ENCODE measurements at regions not wholly inside any gene's neighbourhood (a gene's known extent, or its start where the extent isn't known, plus 50 kb on each side); places are given as distances from the start of the nearest gene placed in this dataset.
"Not testable (repeated sequence)": the region's sequence is repeated elsewhere in the genome, so short reads cannot be mapped to it uniquely, and the experiment has no call there.

DNA sequence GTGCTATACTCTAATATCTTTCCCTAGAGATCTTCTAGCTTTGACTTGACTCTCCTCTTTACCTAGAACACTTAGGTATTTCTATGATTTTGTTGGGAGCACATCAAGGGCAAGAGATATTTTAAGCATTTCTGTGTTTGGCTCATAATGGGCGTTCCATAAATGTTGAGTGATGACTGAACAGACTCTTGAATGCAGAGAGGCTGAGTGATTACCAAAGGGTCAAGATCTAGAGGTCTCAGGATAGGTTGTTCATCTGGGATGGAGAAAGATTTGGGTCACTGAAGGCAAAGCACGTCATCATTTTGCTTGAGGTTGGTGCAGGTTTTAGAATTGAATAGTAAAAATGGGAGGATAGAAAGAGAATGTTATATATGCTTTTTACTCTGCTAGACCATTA lies 705.4 kb upstream of the B3GALT2 start:
- no peak for DNase-seq (ENCODE audit: low read depth in 1 of 2, low spot score in 2 of 2)
- no peak overlapping the region for H3K27ac ChIP-seq
- no peaks in the 10 kb centered on the region for H3K9me3 ChIP-seq (replicated peaks)

DNA sequence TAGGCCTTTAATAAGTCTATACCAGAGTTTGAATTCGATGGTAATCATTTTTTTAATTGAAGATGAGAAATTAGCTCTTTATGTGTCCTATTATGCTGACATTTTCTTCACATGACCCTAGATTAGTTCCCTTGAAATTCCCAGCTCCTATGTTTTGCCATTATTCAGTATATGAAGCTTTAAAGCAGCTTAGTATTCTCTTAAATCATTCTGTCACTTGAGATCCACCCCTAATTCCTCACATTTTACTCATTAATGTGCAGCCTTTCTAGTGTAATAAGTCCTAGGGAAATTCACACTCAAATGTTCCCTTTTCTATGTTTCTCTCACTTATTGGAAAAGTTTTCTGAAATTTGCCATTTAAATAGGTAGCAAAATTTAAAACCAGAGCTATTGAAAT lies 704.5 kb upstream of the B3GALT2 start:
- no peaks in the 10 kb centered on the region for H3K27me3 ChIP-seq (replicated peaks)
- no peak overlapping the region for H3K27ac ChIP-seq
- no peaks in the 10 kb centered on the region for H3K36me3 ChIP-seq
- H3K9me3 ChIP-seq (replicated peaks) = no peaks in the 10 kb centered on the region
- no peak overlapping the region for H3K4me3 ChIP-seq
- H3K4me1 ChIP-seq (replicated peaks) = no peaks in the 10 kb centered on the region
- no peak for DNase-seq (ENCODE audit: low read depth in 1 of 2, low spot score in 2 of 2)

More for the DNA sequence above, 705.4 kb upstream of the B3GALT2 start:
- H3K4me1 ChIP-seq (replicated peaks) = no peaks in the 10 kb centered on the region
- no peaks in the 10 kb centered on the region for H3K27me3 ChIP-seq (replicated peaks)
- H3K4me3 ChIP-seq = no peak overlapping the region
- no peaks in the 10 kb centered on the region for H3K36me3 ChIP-seq

- Histone ChIP-seq H3K27me3 (replicated peaks) (no peaks in the 10 kb centered on the region), H3K4me1 (replicated peaks) (no peaks in the 10 kb centered on the region), H3K36me3 (no peaks in the 10 kb centered on the region), H3K4me3 (no peak overlapping the region), H3K27ac (no peak overlapping the region), H3K9me3 (replicated peaks) (no peaks in the 10 kb centered on the region)
- DNase-seq (ENCODE audit: low read depth in 1 of 2, low spot score in 2 of 2) = no peak
These were observed 698.6 kb upstream of the B3GALT2 start for GRCh38 chr1:193884848-193885558.

DNA sequence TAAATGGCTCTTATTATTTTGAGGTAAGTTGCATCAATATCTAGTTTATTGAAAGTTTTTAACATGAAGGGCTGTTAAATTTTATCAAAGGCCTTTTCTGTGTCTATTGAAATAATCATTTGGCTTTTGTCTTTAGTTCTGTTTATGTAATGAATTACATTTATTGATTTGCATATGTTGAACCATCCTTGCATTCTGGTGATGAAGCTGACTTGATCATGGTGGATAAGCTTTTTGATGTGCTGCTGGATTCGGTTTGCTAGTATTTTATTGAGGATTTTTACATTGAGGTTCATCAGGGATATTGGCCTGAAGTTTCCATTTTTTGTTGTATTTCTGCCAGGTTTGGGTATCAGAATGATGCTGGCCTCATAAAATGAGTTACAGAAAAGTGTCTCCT lies 691.5 kb upstream of the B3GALT2 start:
- H3K36me3 ChIP-seq; DNase-seq (ENCODE audit: low read depth in 1 of 2, low spot score in 2 of 2); H3K27ac ChIP-seq; H3K27me3 ChIP-seq (replicated peaks); H3K9me3 ChIP-seq (replicated peaks); H3K4me1 ChIP-seq (replicated peaks); H3K4me3 ChIP-seq: not testable (repeated sequence)

DNA sequence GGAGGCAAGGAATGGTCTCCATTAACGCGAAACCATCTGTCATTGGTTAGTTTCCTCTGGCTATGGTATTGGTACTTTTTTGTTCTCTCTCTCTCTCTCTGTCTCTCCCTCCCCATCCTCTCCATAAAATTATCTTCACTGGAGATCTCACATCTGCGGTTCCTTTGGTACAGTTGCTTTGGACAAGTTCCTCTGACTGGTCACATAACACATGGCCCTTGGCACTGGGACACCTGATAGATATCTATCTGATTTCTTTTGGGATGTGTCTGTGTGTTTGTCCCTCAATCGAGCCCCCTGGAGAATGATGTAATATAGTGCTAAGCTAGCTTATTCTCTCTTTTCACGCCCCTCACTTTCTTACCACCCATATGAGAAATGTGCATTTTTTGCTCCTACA lies 682.0 kb upstream of the B3GALT2 start:
- Histone ChIP-seq H3K4me3 (no peak overlapping the region), H3K4me1 (replicated peaks) (no peaks in the 10 kb centered on the region), H3K27me3 (replicated peaks) (no peaks in the 10 kb centered on the region), H3K27ac (no peak overlapping the region), H3K36me3 (no peaks in the 10 kb centered on the region), H3K9me3 (replicated peaks) (no peaks in the 10 kb centered on the region)
- no peak for DNase-seq (ENCODE audit: low read depth in 1 of 2, low spot score in 2 of 2)

- H3K4me3 ChIP-seq = no peak overlapping the region
- H3K4me1 ChIP-seq (replicated peaks) = no peaks in the 10 kb centered on the region
- no peak for DNase-seq (ENCODE audit: low read depth in 1 of 2, low spot score in 2 of 2)
- no peaks in the 10 kb centered on the region for H3K9me3 ChIP-seq (replicated peaks)
- no peaks in the 10 kb centered on the region for H3K36me3 ChIP-seq
- H3K27me3 ChIP-seq (replicated peaks) = no peaks in the 10 kb centered on the region
- H3K27ac ChIP-seq = no peak overlapping the region
These were observed 669.8 kb upstream of the B3GALT2 start for GRCh38 chr1:193856261-193856660.

GRCh38 chr1:193850745-193851144 lies 664.3 kb upstream of the B3GALT2 start:
- Histone ChIP-seq H3K4me1 (replicated peaks) (no peaks in the 10 kb centered on the region), H3K4me3 (no peak overlapping the region), H3K27ac (no peak overlapping the region), H3K27me3 (replicated peaks) (no peaks in the 10 kb centered on the region), H3K9me3 (replicated peaks) (no peaks in the 10 kb centered on the region), H3K36me3 (no peaks in the 10 kb centered on the region)
- DNase-seq (ENCODE audit: low read depth in 1 of 2, low spot score in 2 of 2) = no peak

- no peaks in the 10 kb centered on the region for H3K4me1 ChIP-seq (replicated peaks)
- H3K4me3 ChIP-seq = no peak overlapping the region
- H3K27ac ChIP-seq = no peak overlapping the region
- H3K36me3 ChIP-seq = no peaks in the 10 kb centered on the region
- no peaks in the 10 kb centered on the region for H3K27me3 ChIP-seq (replicated peaks)
- no peaks in the 10 kb centered on the region for H3K9me3 ChIP-seq (replicated peaks)
- DNase-seq (ENCODE audit: low read depth in 1 of 2, low spot score in 2 of 2) = no peak
These were observed 660.6 kb upstream of the B3GALT2 start for GRCh38 chr1:193846876-193847604.

DNA sequence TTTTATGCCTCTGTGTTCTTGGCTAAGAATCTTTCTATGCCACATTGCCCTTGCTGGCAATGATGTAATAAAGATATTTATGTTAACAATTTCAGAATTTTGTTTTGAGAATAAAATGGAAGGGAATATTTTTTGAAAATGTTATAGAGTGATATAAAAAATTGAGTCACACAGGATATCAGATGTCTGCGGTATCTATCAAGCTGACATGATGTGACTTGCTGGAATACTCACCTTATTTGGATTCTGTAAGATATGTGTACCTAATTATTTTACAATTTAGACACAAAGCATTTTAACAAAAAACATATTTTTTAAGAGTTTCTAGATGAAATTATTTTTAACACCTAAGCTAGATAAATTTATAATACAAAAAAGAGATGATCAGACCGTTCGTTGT lies 660.0 kb upstream of the B3GALT2 start:
- DNase-seq (ENCODE audit: low read depth in 1 of 2, low spot score in 2 of 2) = no peak
- Histone ChIP-seq H3K36me3 (no peaks in the 10 kb centered on the region), H3K4me1 (replicated peaks) (no peaks in the 10 kb centered on the region), H3K27me3 (replicated peaks) (no peaks in the 10 kb centered on the region), H3K9me3 (replicated peaks) (no peaks in the 10 kb centered on the region), H3K4me3 (no peak overlapping the region), H3K27ac (no peak overlapping the region)

- no peaks in the 10 kb centered on the region for H3K36me3 ChIP-seq
- H3K4me1 ChIP-seq (replicated peaks) = no peaks in the 10 kb centered on the region
- H3K4me3 ChIP-seq = no peak overlapping the region
- no peaks in the 10 kb centered on the region for H3K9me3 ChIP-seq (replicated peaks)
- H3K27me3 ChIP-seq (replicated peaks) = no peaks in the 10 kb centered on the region
- DNase-seq (ENCODE audit: low read depth in 1 of 2, low spot score in 2 of 2) = no peak
- H3K27ac ChIP-seq = no peak overlapping the region
These were observed 655.4 kb upstream of the B3GALT2 start for GRCh38 chr1:193841857-193842256.

- H3K27me3 ChIP-seq (replicated peaks) = no peaks in the 10 kb centered on the region
- H3K4me1 ChIP-seq (replicated peaks) = no peaks in the 10 kb centered on the region
- no peaks in the 10 kb centered on the region for H3K36me3 ChIP-seq
- DNase-seq (ENCODE audit: low read depth in 1 of 2, low spot score in 2 of 2) = no peak
- H3K27ac ChIP-seq = no peak overlapping the region
- H3K4me3 ChIP-seq = no peak overlapping the region
- H3K9me3 ChIP-seq (replicated peaks) = no peaks in the 10 kb centered on the region
These were observed 645.1 kb upstream of the B3GALT2 start for GRCh38 chr1:193831465-193831864.

DNA sequence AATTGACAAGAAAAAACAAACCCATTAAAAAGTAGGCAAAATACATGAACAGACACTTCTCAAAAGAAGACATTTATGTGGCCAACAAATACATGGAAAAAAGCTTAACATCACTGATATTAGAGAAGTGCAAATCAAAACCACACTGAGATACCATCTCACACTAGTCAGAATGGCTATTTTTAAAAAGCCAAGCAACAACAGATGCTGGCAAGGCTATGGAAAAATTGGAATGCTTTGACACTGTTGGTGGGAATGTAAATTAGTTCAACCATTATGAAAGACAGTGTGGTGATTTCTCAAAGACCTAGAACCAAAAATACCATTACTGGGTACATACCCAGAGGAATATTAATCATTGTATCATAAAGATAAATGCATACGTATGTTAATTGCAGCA lies 641.1 kb upstream of the B3GALT2 start:
- Histone ChIP-seq H3K27ac (no peak overlapping the region), H3K36me3 (no peaks in the 10 kb centered on the region), H3K4me1 (replicated peaks) (no peaks in the 10 kb centered on the region), H3K9me3 (replicated peaks) (no peaks in the 10 kb centered on the region), H3K4me3 (no peak overlapping the region), H3K27me3 (replicated peaks) (no peaks in the 10 kb centered on the region)
- DNase-seq (ENCODE audit: low read depth in 1 of 2, low spot score in 2 of 2) = no peak

GRCh38 chr1:193819376-193819775 lies 633.0 kb upstream of the B3GALT2 start:
- Histone ChIP-seq H3K27me3 (replicated peaks) (no peaks in the 10 kb centered on the region), H3K27ac (no peak overlapping the region), H3K4me1 (replicated peaks) (no peaks in the 10 kb centered on the region), H3K4me3 (no peak overlapping the region), H3K9me3 (replicated peaks) (no peaks in the 10 kb centered on the region), H3K36me3 (no peaks in the 10 kb centered on the region)
- no peak for DNase-seq (ENCODE audit: low read depth in 1 of 2, low spot score in 2 of 2)

- no peaks in the 10 kb centered on the region for H3K9me3 ChIP-seq (replicated peaks)
- no peak overlapping the region for H3K27ac ChIP-seq
- no peak for DNase-seq (ENCODE audit: low read depth in 1 of 2, low spot score in 2 of 2)
- no peak overlapping the region for H3K4me3 ChIP-seq
- no peaks in the 10 kb centered on the region for H3K36me3 ChIP-seq
- H3K27me3 ChIP-seq (replicated peaks) = no peaks in the 10 kb centered on the region
- no peaks in the 10 kb centered on the region for H3K4me1 ChIP-seq (replicated peaks)
These were observed 620.8 kb upstream of the B3GALT2 start for GRCh38 chr1:193807208-193807607.

Measured in SJSA1 (cell line).